HUDEP-2 (cell line): ENCODE measurements at regions not wholly inside any gene's neighbourhood (a gene's known extent, or its start where the extent isn't known, plus 50 kb on each side); places are given as distances from the start of the nearest gene placed in this dataset.
"Not testable (repeated sequence)": the region's sequence is repeated elsewhere in the genome, so short reads cannot be mapped to it uniquely, and the experiment has no call there.

ENCODE experiments used
- DNase-seq, 76 experiments: peaks; one replicate each; lab custom pipeline; 2025; ENCODE audit not compliant: unreplicated experiment in 76 of 76; lab: John Stamatoyannopoulos, UW

- DNase-seq, result not testable (repeated sequence)
Measured at GRCh38 chr22:38375784-38376183, 58.6 kb upstream of the CSNK1E start.

- DNase-seq, result peak in 1 of 76 experiments; percentile 10
Measured at GRCh38 chr22:38375005-38375404, 57.8 kb upstream of the CSNK1E start.

GRCh38 chr22:38374433-38374831, 57.2 kb upstream of the CSNK1E start:
- not testable (repeated sequence) for DNase-seq

GRCh38 chr22:38373783-38374432, 56.7 kb upstream of the CSNK1E start:
- DNase-seq, result not testable (repeated sequence)

- not testable (repeated sequence) for DNase-seq
Measured at GRCh38 chr22:38372665-38373064, 55.4 kb upstream of the CSNK1E start.

- DNase-seq, result peak in 2 of 76 experiments; percentile 9 to 32
Measured at GRCh38 chr22:38370490-38370889, 53.3 kb upstream of the CSNK1E start.

GRCh38 chr22:38369132-38369531, 51.9 kb upstream of the CSNK1E start:
- not testable (repeated sequence) for DNase-seq
